ENCODE measurements at regions not wholly inside any gene's neighbourhood (a gene's known extent, or its start where the extent isn't known, plus 50 kb on each side); places are given as distances from the start of the nearest gene placed in this dataset.

GRCh38 chr10:2658780-2659179, 408.6 kb upstream of the PFKP start:
- no peak for DNase-seq (ENCODE audit: low read depth)

DNA sequence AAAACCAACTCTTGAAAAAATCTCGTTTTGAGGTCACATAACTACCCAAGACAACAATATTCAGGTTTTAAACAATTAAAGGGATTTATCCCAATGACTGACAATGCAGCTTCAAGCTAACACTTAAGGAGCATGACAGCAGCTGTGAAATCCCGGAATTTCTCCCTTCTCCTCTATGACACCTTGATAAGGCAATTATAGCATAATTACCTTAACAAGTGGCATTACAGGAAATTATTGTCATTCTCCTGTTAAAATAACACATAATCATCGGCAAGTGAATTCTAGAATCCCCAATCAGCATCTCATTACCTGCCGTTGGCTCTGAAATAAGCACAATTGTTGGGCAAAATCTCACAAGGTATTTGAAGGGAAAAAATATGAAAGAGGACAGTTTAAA, 417.0 kb upstream of the PFKP start:
- DNase-seq (ENCODE audit: low read depth), result no peak

- DNase-seq (ENCODE audit: low read depth), result no peak
Observed at GRCh38 chr10:2641028-2641427, 426.3 kb upstream of the PFKP start.

- DNase-seq (ENCODE audit: low read depth), result no peak
Observed at GRCh38 chr10:2633630-2634029, 433.7 kb upstream of the PFKP start.

GRCh38 chr10:2631557-2632205, 435.7 kb upstream of the PFKP start:
- no peak for DNase-seq (ENCODE audit: low read depth)

DNA sequence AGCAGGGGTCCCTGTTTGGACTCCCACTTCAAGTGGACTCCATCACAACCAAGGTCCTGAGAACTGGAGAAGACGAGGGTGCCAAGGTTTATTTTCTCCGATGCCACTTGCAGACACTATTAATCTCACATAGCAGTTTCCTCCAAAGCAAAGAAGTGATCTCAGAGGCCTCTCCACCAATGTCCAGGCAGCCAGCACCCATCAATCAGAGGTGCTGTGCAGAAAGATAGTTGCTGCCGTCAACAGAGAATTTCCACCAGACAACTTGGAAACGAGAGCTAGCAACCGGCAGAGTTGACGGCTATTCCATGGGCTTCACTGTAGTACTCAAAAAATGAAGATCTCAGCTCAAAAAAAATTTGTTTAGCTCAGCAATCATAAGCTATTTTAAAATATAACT, 438.6 kb upstream of the PFKP start:
- DNase-seq (ENCODE audit: low read depth), result no peak

DNA sequence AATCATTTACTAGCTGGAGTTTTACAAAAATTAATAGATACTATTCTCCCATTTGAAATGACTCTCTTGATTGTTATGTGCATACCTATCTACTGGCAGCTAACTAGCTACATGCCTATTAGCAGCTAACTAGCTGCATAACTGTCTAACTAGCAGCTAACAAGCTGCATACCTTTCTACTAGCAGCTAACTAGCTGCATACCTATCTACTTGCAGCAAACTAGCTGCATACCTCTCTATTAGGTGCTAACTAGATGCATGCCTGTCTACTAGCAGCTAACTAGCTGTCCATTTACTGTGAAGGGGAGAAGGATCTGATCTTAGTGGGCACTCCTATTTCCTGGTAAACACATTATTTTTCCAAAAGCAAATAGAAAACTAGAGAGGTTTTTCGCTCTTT, 439.4 kb upstream of the PFKP start:
- DNase-seq (ENCODE audit: low read depth), result no peak

GRCh38 chr10:2625094-2625493, 442.3 kb upstream of the PFKP start:
- no peak for DNase-seq (ENCODE audit: low read depth)

DNA sequence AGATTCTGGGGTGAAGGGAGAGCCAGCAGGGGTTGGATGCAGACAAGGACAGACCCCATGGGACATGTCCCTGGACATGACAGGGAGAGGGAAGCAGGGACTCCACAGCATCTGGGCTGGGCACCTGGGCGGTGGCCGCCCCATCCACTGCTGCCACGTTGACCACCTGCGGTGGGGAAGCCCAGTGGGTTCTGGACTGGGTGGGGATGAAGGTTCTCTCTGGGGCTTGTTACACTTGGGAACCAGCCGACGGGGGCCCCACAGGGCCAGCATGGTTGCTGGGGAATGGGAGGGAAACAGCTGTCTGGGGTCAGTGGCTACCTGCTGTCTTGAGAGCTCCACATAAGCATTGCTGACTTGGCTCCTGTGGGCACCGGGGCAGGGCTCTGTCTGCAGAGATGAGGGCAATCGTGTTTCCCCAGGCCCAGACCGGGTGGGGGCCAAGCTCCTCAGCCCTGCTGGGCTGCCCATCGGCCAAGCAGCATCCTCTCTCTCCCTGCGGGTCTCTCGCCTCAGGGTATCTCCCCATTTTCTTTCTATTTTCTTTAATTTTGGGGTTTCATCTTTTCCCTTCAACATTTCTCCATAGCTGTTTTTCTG, 443.6 kb upstream of the PFKP start:
- no peak for DNase-seq (ENCODE audit: low read depth)

GRCh38 chr10:2620827-2621521, 446.4 kb upstream of the PFKP start:
- no peak for DNase-seq (ENCODE audit: low read depth)

- no peak for DNase-seq (ENCODE audit: low read depth)
Observed at GRCh38 chr10:2619916-2620315, 447.4 kb upstream of the PFKP start.

DNA sequence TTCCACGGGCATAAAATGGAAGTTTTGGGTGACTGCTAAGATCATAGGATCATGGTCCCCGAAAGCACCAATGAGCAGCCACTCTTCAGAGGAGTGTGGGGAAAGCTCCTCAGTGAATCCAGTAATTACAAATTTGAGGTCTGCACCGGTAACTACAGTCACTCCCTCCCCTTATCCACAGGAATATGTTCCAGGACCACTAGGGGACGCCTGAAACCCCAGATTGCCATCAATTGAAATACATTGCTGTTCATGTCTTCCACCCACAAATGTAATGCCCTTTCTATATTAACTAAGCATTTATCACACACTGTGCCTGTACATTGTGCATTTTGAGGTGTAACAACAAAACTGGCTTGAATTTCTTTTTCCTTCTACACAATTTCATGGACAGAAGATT, 447.9 kb upstream of the PFKP start:
- no peak for DNase-seq (ENCODE audit: low read depth)

GRCh38 chr10:2618690-2619089, 448.7 kb upstream of the PFKP start:
- no peak for DNase-seq (ENCODE audit: low read depth)

- DNase-seq (ENCODE audit: low read depth), result no peak
Observed at GRCh38 chr10:2616215-2616614, 451.1 kb upstream of the PFKP start.

DNA sequence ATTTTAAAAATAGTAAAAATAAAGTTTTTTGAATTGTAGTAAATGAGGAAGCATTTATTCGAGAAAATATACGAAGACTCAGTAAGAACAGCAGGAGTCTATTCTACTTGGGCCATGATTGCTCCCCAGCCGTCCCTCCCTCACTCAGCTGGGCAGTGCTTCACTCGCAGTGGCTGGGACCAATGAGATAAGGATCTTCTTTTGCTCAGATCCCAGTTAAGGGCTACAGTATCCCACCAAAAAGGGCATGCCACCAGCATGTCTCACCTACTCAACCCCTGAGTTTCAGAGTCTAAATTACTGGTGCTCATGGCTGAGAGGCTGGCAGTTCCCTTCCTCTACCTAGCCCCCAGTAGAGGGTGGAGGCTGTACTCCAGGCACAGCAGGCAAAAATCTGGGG, 455.7 kb upstream of the PFKP start:
- no peak for DNase-seq (ENCODE audit: low read depth)

- no peak for DNase-seq (ENCODE audit: low read depth)
Observed at GRCh38 chr10:2610946-2611345, 456.4 kb upstream of the PFKP start.

GRCh38 chr10:2604891-2605290, 462.5 kb upstream of the PFKP start:
- no peak for DNase-seq (ENCODE audit: low read depth)

DNA sequence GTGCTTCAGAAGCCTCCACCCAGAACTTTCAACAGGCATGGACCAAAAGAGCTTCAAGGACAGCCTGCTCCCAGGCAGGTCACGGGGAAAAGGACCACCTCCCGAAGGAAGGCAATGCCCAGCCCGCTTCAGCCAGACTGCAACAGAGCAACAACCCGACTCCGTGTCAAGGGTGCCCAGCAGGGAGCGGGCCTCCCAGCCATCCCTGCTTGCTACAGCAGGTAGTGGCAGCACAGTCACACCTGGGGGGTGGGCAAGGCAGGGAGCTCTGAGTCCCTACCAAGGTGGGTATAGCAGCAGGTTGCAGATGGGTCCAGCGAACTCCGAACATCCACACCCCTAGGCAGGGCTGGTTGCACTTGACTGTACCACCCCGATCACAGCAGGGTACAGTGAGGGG, 467.8 kb upstream of the PFKP start:
- no peak for DNase-seq (ENCODE audit: low read depth)

DNA sequence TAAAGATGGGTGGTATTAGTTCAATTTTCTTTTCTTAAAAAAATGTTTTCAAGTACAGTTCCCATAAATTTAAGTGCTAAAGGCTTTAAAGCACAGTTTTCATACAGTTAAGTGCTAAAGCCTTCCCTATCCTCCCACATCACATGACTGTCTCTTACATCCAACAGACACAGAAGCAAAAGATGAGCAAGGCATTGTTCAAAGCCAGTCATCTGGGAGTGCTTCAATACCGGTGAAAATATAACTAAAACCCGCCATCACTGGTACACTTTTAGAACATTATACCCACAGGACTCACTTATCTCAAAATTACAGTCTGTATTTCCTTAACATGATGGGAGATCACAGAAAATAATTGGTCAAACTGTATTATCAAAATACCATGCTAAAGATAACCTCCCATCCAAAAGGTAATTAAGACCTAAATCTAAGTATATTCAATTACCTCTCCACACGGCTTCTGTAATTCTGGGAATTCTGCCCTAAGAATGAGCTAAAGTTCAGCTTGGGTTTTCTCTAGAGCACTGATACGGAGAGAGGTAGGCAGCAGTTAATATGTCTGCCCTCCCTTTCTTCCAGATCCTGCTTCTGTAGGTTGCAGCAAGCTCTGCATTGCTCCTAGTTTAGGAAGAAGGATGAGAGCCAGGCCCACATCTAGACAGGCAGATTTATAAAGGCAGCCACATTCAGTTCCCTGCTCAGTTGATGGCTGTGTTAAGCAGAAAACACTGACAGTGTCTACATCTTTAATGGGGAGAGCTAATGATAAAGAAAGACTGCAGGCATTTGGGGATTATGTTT, 474.8 kb upstream of the PFKP start:
- DNase-seq (ENCODE audit: low read depth), result no peak

- DNase-seq (ENCODE audit: low read depth), result no peak
Observed at GRCh38 chr10:2589196-2589595, 478.2 kb upstream of the PFKP start.

DNA sequence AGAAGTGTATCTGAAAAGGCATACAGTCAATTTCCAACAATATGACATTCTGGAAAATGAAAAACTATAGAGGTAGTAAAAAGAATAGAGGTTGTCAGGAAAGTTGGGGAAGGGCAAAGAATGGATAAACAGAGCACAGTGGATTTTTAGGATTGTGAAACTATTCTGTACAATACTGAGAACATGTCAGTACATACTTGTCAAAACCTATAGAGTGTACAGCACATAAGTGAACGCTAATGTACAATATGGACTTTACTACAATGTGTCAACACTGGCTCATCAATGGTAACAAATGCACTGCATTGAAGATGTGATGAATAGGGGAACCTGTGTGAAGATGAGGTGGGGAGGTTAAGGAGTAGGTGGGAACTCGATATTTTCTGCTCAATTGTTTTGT, 483.0 kb upstream of the PFKP start:
- no peak for DNase-seq (ENCODE audit: low read depth)

- no peak for DNase-seq (ENCODE audit: low read depth)
Observed at GRCh38 chr10:2576892-2577291, 490.5 kb upstream of the PFKP start.
